Ishikawa (cell line): ENCODE measurements at regions not wholly inside any gene's neighbourhood (a gene's known extent, or its start where the extent isn't known, plus 50 kb on each side); places are given as distances from the start of the nearest gene placed in this dataset.

Experiments
- CEBPB ChIP-seq: IDR thresholded peaks from 2 replicates; pipeline ENCODE4 v1.6.1; 2012
- CREB1 ChIP-seq: IDR thresholded peaks from 2 replicates; pipeline ENCODE4 v1.6.1; 2012; ENCODE audit warnings: low read depth
- EGR1 ChIP-seq: IDR thresholded peaks from 2 replicates; pipeline ENCODE4 v1.6.1; 2012
- EP300 ChIP-seq: IDR thresholded peaks from 2 replicates; pipeline ENCODE4 v1.6.1; 2012; ENCODE audit warnings: borderline replicate concordance
- FOXM1 ChIP-seq: IDR thresholded peaks from 2 replicates; pipeline ENCODE4 v1.6.1; 2012; ENCODE audit warnings: low read depth, borderline replicate concordance
- MAX ChIP-seq: IDR thresholded peaks from 2 replicates; pipeline ENCODE4 v1.6.1; 2012
- NFIC ChIP-seq: IDR thresholded peaks from 2 replicates; pipeline ENCODE4 v1.6.1; 2012
- RAD21 ChIP-seq: IDR thresholded peaks from 2 replicates; pipeline ENCODE4 v1.6.1; 2012; ENCODE audit warnings: low read depth
- REST ChIP-seq: IDR thresholded peaks from 2 replicates; pipeline ENCODE4 v1.6.1; 2012; ENCODE audit warnings: low read depth, mild to moderate bottlenecking
- TAF1 ChIP-seq: IDR thresholded peaks from 2 replicates; pipeline ENCODE4 v1.6.1; 2012; ENCODE audit warnings: low read depth, mild to moderate bottlenecking
- TCF12 ChIP-seq: IDR thresholded peaks from 2 replicates; pipeline ENCODE4 v1.6.1; 2012; ENCODE audit warnings: low read depth
- TEAD4 ChIP-seq: IDR thresholded peaks from 2 replicates; pipeline ENCODE4 v1.6.1; 2012
- USF1 ChIP-seq: IDR thresholded peaks from 2 replicates; pipeline ENCODE4 v1.6.1; 2012
- YY1 ChIP-seq: IDR thresholded peaks from 2 replicates; pipeline ENCODE4 v1.6.1; 2012; ENCODE audit warnings: low read depth
- ZBTB7A ChIP-seq: IDR thresholded peaks from 2 replicates; pipeline ENCODE4 v1.6.1; 2012; ENCODE audit warnings: low read depth

GRCh38 chr15:60254416-60254815 lies 143.4 kb downstream of the ANXA2 start:
- TF ChIP-seq TAF1: no peak
- no peak for TF ChIP-seq RAD21

- no peak for TF ChIP-seq TEAD4
- no peak for TF ChIP-seq TCF12
- no peak for TF ChIP-seq YY1
- no peak for TF ChIP-seq TAF1
- TF ChIP-seq EP300: no peak
- no peak for TF ChIP-seq REST
- TF ChIP-seq CREB1: no peak
- TF ChIP-seq CEBPB: no peak
- TF ChIP-seq ZBTB7A: no peak
- TF ChIP-seq MAX: no peak
- TF ChIP-seq RAD21: no peak
- no peak for TF ChIP-seq FOXM1
- no peak for TF ChIP-seq EGR1
- no peak for TF ChIP-seq USF1
- no peak for TF ChIP-seq NFIC
These were observed 142.4 kb downstream of the ANXA2 start for GRCh38 chr15:60255390-60255789.

- TF ChIP-seq FOXM1 (no peak), CREB1 (no peak), TAF1 (no peak), RAD21 (no peak), REST (no peak), NFIC (no peak), YY1 (no peak), MAX (no peak)
These were observed 140.1 kb downstream of the ANXA2 start for GRCh38 chr15:60257591-60258159.

GRCh38 chr15:60259469-60259868 lies 138.3 kb downstream of the ANXA2 start:
- no peak for TF ChIP-seq REST
- TF ChIP-seq TEAD4: no peak
- no peak for TF ChIP-seq USF1
- TF ChIP-seq FOXM1: no peak
- no peak for TF ChIP-seq ZBTB7A
- TF ChIP-seq YY1: no peak
- TF ChIP-seq RAD21: no peak
- no peak for TF ChIP-seq TAF1
- no peak for TF ChIP-seq MAX

GRCh38 chr15:60264088-60264487 lies 133.7 kb downstream of the ANXA2 start:
- TF ChIP-seq EP300 (no peak), EGR1 (no peak), NFIC (no peak), TCF12 (no peak), TAF1 (no peak), YY1 (no peak)
